ENCODE measurements at regions not wholly inside any gene's neighbourhood (a gene's known extent, or its start where the extent isn't known, plus 50 kb on each side); places are given as distances from the start of the nearest gene placed in this dataset.

DNA sequence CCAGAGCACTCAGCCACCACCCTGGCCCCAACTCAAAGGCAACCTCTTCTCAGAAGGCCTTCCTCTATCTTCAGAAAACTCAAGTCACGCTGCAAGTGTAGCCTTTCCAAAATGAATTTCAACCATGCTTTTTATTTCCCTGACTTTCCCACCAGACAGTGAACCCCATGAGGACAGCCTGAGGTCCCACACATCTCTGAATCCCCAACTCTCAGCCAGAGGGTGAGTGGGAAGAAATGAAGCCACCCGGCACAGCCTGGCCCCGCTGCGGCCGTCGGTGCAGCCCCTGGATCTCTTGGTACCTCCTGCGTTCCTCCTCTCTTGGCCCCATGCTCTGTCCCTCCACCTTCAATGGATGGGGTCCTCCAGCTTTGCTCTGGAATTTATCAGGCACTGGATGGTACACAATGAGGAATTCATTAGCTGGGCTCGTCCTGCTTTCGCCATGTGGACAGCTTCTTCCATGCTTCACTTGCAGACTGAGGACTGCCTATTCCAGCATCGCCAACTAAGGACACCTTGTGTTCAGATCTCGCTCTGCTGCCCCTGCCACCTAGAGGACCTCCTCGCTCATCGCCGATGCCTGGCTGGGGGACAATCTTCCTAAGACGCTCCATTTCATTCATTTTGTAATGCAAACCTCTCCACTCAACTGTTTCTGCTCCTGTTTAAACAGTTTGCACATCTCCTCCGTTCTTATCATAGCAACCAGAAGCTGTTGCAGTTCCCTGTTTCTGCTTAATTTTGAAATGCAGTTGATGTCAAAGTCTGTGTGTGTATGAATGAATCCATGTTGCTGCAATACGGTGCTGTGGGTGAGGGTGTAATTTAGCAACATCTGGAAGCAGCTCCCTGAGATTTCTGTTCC lies 672.1 kb downstream of the TBC1D22A start:
- Histone ChIP-seq H3K36me3 (no peaks in the 10 kb centered on the region), H3K9me3 (peaks cover 0 to 20% of the 10 kb centered on the region in 2 donors), H3K4me3 (no peak overlapping the region), H3K27me3 (no peaks in the 10 kb centered on the region), H3K27ac (no peak overlapping the region), H3K4me1 (no peaks in the 10 kb centered on the region)
- TF ChIP-seq, protein P1, sequence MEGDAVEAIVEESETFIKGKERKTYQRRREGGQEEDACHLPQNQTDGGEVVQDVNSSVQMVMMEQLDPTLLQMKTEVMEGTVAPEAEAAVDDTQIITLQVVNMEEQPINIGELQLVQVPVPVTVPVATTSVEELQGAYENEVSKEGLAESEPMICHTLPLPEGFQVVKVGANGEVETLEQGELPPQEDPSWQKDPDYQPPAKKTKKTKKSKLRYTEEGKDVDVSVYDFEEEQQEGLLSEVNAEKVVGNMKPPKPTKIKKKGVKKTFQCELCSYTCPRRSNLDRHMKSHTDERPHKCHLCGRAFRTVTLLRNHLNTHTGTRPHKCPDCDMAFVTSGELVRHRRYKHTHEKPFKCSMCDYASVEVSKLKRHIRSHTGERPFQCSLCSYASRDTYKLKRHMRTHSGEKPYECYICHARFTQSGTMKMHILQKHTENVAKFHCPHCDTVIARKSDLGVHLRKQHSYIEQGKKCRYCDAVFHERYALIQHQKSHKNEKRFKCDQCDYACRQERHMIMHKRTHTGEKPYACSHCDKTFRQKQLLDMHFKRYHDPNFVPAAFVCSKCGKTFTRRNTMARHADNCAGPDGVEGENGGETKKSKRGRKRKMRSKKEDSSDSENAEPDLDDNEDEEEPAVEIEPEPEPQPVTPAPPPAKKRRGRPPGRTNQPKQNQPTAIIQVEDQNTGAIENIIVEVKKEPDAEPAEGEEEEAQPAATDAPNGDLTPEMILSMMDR (IDR thresholded peaks at IDR 0.05) = no peak
- DNase-seq (ENCODE audit: low spot score) = peak; percentile 36

DNA sequence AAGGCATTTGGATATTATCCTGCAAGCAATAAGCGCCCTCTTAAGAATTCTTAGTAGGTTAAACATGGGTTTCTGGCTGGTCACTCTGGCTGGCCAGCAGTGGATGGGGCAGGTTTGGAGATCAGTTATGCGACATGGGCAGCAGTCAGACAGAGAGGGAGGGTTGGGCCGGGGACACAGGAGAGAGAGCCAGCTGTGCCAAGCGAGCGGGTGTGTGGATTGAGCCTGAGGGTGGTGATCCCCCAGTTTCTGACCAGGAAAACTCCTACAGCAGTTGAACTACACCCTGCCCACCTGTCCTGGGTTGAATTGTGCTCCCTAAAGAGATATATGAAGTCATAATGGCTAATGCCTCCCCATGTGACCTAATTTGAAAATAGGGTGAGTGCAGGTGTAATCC lies 671.2 kb downstream of the TBC1D22A start:
- no peaks in the 10 kb centered on the region for H3K27me3 ChIP-seq
- no peaks in the 10 kb centered on the region for H3K4me1 ChIP-seq
- no peak overlapping the region for H3K4me3 ChIP-seq
- no peak overlapping the region for H3K27ac ChIP-seq
- peaks cover 0 to 20% of the 10 kb centered on the region in 2 donors for H3K9me3 ChIP-seq
- TF ChIP-seq, protein P1 (IDR thresholded peaks at IDR 0.05) = no peak
- no peaks in the 10 kb centered on the region for H3K36me3 ChIP-seq
- DNase-seq (ENCODE audit: low spot score) = peak; percentile 9

DNA sequence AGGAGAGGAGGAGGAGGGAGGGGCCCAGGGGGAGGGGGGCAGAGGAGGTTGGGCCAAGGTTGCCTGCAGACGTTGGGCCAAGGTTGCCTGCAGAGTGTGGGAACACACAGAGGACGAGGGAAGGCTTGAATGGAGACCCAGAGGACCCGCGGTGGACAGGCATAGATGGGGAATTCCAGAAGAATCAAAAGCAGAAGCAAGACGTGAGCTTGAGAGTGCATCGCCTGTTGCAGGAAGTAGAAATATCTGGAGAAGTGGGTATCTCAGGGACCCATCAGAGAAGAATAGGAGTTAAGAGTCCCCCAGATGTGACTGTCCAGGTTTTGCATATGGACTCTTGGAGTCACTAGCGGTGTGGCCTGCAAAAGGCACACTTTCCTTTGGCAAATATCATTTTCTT lies 670.2 kb downstream of the TBC1D22A start:
- H3K4me3 ChIP-seq = no peak overlapping the region
- no peaks in the 10 kb centered on the region for H3K27me3 ChIP-seq
- H3K36me3 ChIP-seq = no peaks in the 10 kb centered on the region
- peak; percentile 42 for DNase-seq (ENCODE audit: low spot score)
- H3K9me3 ChIP-seq = peaks cover 0 to 18% of the 10 kb centered on the region in 2 donors
- no peak overlapping the region for H3K27ac ChIP-seq
- TF ChIP-seq, protein P1 (IDR thresholded peaks at IDR 0.05) = no peak
- H3K4me1 ChIP-seq = no peaks in the 10 kb centered on the region

DNA sequence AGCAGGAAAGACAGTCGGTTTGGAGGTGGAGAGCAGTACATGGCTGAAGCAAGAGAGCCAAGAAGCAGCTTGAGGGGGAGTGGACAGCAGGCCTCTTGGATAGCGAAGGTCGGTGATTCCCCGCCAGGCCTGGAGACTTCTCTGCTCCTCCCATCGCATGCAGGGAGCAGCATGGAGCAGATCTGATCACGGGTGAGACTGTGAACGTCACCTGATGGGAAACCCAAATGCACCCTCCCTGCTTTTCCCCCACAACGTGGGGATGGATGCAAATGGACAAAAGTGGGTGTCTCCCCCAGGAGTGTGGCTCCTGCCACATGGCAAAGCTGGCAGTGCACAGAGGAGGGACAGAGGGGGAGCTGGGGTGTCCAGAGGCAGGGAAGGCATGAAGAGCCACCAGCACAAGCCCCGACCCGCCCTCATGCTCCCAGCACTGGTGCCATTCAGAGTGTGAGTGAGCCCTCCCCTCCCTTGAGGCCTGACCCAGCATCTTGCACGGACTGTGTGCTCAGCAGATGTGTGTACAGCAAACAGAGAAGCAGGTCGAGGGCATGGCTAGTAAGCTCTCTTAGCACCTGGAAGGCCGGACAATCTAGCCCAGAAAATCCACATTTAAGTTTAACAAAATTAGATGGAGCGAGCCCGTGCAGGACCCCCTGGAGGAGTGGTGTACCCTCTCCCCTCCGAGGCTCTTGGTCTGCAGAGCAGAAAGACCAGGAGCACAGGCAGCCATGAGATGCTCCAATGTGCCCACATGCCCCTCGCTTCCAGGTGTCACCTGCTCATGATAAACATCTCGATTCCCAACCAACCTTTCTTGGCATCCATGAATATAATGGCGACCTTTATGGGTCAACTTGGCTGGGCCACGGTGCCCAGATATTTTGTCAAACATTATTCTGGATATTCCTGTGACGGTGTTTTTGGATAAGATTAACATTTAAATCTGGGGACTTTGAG lies 661.7 kb downstream of the TBC1D22A start:
- no peak overlapping the region for H3K27ac ChIP-seq
- H3K4me1 ChIP-seq = no peaks in the 10 kb centered on the region
- DNase-seq (ENCODE audit: low spot score) = no peak
- H3K9me3 ChIP-seq = no peaks in the 10 kb centered on the region
- TF ChIP-seq, protein P1 (IDR thresholded peaks at IDR 0.05) = no peak
- H3K27me3 ChIP-seq = no peaks in the 10 kb centered on the region
- no peak overlapping the region for H3K4me3 ChIP-seq
- no peaks in the 10 kb centered on the region for H3K36me3 ChIP-seq

DNA sequence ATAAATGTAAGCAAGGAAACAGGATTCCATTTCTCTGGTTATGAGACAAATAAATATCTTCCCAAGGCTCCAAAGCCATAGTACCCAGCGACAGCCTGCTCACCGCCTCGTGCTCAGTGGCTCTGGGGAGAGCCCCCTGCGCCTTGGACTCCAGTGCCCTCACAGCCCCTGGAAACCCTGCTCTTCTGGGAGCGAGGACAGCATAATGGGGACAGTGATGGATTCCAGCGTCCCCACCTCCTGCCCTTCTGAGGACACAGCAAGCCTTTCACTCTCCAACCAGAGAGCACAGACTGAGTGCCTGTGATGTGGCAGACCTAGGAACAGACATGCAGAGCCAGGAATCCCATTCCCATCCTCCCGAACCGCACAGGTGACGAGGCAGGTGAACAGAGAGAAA lies 660.8 kb downstream of the TBC1D22A start:
- no peak for DNase-seq (ENCODE audit: low spot score)
- TF ChIP-seq, protein P1 (IDR thresholded peaks at IDR 0.05) = no peak

More for the DNA sequence above, 660.8 kb downstream of the TBC1D22A start:
- H3K36me3 ChIP-seq = no peaks in the 10 kb centered on the region
- no peaks in the 10 kb centered on the region for H3K9me3 ChIP-seq
- H3K4me3 ChIP-seq = no peak overlapping the region
- no peaks in the 10 kb centered on the region for H3K27me3 ChIP-seq
- no peaks in the 10 kb centered on the region for H3K4me1 ChIP-seq
- H3K27ac ChIP-seq = no peak overlapping the region

Measured in right atrium auricular region (tissue), 2 donors.